GM20431 (cell line): ENCODE measurements at regions not wholly inside any gene's neighbourhood (a gene's known extent, or its start where the extent isn't known, plus 50 kb on each side); places are given as distances from the start of the nearest gene placed in this dataset.

Experiments used
- in situ Hi-C: fragments of 300-500 bp; cut with MseI, MboI; formaldehyde crosslinking; loops from one replicate; pipeline ENCODE4 v1.15.0; 2020; ENCODE audit warnings: low sequenced_read_pairs; ENCODE audit not compliant: unreplicated experiment

- in situ Hi-C loops = no loop called here
Observed at GRCh38 chr11:116184763-116185162, 588.0 kb downstream of the BUD13 start.

GRCh38 chr11:116182356-116182966, 590.3 kb downstream of the BUD13 start:
- in situ Hi-C loops = no loop called here

GRCh38 chr11:116180806-116181600, 591.8 kb downstream of the BUD13 start:
- in situ Hi-C loops = no loop called here

GRCh38 chr11:116179401-116179800, 593.4 kb downstream of the BUD13 start:
- in situ Hi-C loops = no loop called here

- in situ Hi-C loops = no loop called here
Observed at GRCh38 chr11:116177521-116178210, 595.1 kb downstream of the BUD13 start.

GRCh38 chr11:116176484-116177005, 596.2 kb downstream of the BUD13 start:
- in situ Hi-C loops = no loop called here

GRCh38 chr11:116175707-116176106, 597.1 kb downstream of the BUD13 start:
- in situ Hi-C loops = no loop called here

GRCh38 chr11:116173941-116174911, 598.6 kb downstream of the BUD13 start:
- in situ Hi-C loops = no loop called here

- in situ Hi-C loops = no loop called here
Observed at GRCh38 chr11:116173506-116173905, 599.3 kb downstream of the BUD13 start.

- in situ Hi-C loops = no loop called here
Observed at GRCh38 chr11:116172851-116173250, 599.9 kb downstream of the BUD13 start.

- in situ Hi-C loops = no loop called here
Observed at GRCh38 chr11:116172156-116172555, 600.6 kb downstream of the BUD13 start.

- in situ Hi-C loops = no loop called here
Observed at GRCh38 chr11:116171271-116172140, 601.3 kb downstream of the BUD13 start.

GRCh38 chr11:116170526-116171120, 602.2 kb downstream of the BUD13 start:
- in situ Hi-C loops = no loop called here

GRCh38 chr11:116169776-116170175, 603.0 kb downstream of the BUD13 start:
- in situ Hi-C loops = no loop called here

- in situ Hi-C loops = no loop called here
Observed at GRCh38 chr11:116168459-116168787, 604.4 kb downstream of the BUD13 start.

- in situ Hi-C loops = no loop called here
Observed at GRCh38 chr11:116167706-116168458, 604.9 kb downstream of the BUD13 start.

- in situ Hi-C loops = no loop called here
Observed at GRCh38 chr11:116166573-116167465, 606.0 kb downstream of the BUD13 start.
